IMR-90 (cell line): ENCODE measurements at regions not wholly inside any gene's neighbourhood (a gene's known extent, or its start where the extent isn't known, plus 50 kb on each side); places are given as distances from the start of the nearest gene placed in this dataset.

Source experiments
- CEBPB ChIP-seq: IDR thresholded peaks from 2 replicates; pipeline ENCODE4 v1.6.1; 2012; ENCODE audit warnings: low read depth, low read length, improper control_type of control experiment
- CTCF ChIP-seq: conservative IDR thresholded peaks from 2 replicates; pipeline ENCODE4 v1.5.1; 2012; ENCODE audit warnings: mild to moderate bottlenecking, low read depth, low read length, improper control_type of control experiment
- ELK1 ChIP-seq: fragments of 150-350 bp; IDR thresholded peaks from 2 replicates; pipeline ENCODE4 v1.6.1; 2016; ENCODE audit warnings: low read depth, mild to moderate bottlenecking, low read length, moderate library complexity, borderline replicate concordance
- FOS ChIP-seq: fragments of 150-350 bp; IDR thresholded peaks from 2 replicates; pipeline ENCODE4 v1.6.1; 2016; ENCODE audit warnings: low read depth, low read length
- MXI1 ChIP-seq: IDR thresholded peaks from 2 replicates; pipeline ENCODE4 v1.6.1; 2012; ENCODE audit warnings: low read depth, mild to moderate bottlenecking, low read length, moderate library complexity, borderline replicate concordance
- POLR2A ChIP-seq: IDR thresholded peaks from 2 replicates; pipeline ENCODE4 v1.6.1; 2012; ENCODE audit warnings: mild to moderate bottlenecking, low read depth, low read length
- RAD21 ChIP-seq: IDR thresholded peaks from 2 replicates; pipeline ENCODE4 v1.6.1; 2012; ENCODE audit warnings: low read length, improper control_type of control experiment
- SMC3 ChIP-seq: fragments of 150-350 bp; IDR thresholded peaks from 2 replicates; pipeline ENCODE4 v1.6.1; 2016; ENCODE audit warnings: low read depth, mild to moderate bottlenecking, antibody characterized with exemption, low read length, moderate library complexity
- USF2 ChIP-seq: fragments of 150-350 bp; IDR thresholded peaks from 2 replicates; pipeline ENCODE4 v1.6.1; 2017; ENCODE audit warnings: mild to moderate bottlenecking, antibody characterized with exemption, low read length, low read depth

- no peak for TF ChIP-seq RAD21
- no peak for TF ChIP-seq CTCF
- no peak for TF ChIP-seq CEBPB
- no peak for TF ChIP-seq POLR2A
- TF ChIP-seq SMC3: no peak
- TF ChIP-seq MXI1: no peak
- TF ChIP-seq USF2: no peak
- TF ChIP-seq FOS: no peak
- TF ChIP-seq ELK1: no peak
Observed at GRCh38 chr4:14308229-14308651, 680.7 kb upstream of the BOD1L1 start.
